HEK293T (cell line): ENCODE measurements at regions not wholly inside any gene's neighbourhood (a gene's known extent, or its start where the extent isn't known, plus 50 kb on each side); places are given as distances from the start of the nearest gene placed in this dataset.

Experiments
- SUZ12 ChIP-seq: fragments of 450-650 bp; IDR thresholded peaks from 2 replicates; pipeline ENCODE4 v1.6.1; 2016; ENCODE audit warnings: mild to moderate bottlenecking
- ZNF384 ChIP-seq: fragments of 450-650 bp; IDR thresholded peaks from 2 replicates; pipeline ENCODE4 v1.6.1; 2016
- TF ChIP-seq, protein P1 (sequence below): fragments of 450-650 bp; IDR thresholded peaks from 2 replicates; pipeline ENCODE4 v1.6.1; 2016

DNA sequence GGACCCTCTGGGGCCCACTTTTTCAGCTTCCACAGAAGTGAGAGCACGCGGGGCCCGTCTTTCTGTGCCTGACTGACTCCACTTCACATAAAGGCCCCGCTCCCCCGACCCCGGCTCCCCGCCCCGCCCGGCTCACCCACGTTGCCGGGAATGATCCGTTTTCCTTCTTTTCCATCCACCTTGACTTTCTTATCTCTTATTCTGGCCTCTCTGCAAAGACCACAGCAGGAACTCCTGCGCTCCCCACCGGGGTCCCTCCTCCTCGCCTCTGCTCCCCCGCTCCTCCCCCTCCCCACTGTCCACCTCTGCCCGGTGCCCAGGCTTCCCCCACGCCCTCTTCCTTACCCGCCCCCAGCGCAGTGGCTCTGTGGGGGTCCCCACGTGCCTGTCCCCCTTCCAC lies 54.2 kb upstream of the CLDN24 start:
- TF ChIP-seq SUZ12 (no peak), ZNF384 (no peak)
- TF ChIP-seq, protein P1, sequence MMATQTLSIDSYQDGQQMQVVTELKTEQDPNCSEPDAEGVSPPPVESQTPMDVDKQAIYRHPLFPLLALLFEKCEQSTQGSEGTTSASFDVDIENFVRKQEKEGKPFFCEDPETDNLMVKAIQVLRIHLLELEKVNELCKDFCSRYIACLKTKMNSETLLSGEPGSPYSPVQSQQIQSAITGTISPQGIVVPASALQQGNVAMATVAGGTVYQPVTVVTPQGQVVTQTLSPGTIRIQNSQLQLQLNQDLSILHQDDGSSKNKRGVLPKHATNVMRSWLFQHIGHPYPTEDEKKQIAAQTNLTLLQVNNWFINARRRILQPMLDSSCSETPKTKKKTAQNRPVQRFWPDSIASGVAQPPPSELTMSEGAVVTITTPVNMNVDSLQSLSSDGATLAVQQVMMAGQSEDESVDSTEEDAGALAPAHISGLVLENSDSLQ = no peak
